CD14-positive monocyte (primary cell): ENCODE measurements at regions not wholly inside any gene's neighbourhood (a gene's known extent, or its start where the extent isn't known, plus 50 kb on each side); places are given as distances from the start of the nearest gene placed in this dataset.

Experiments used
- DNase-seq, 3 donors: peaks; one replicate each; pipeline ENCODE4 v3.0.0-alpha.2; 2011 to 2022
- H2AFZ ChIP-seq: 2 replicates; pipeline ENCODE4 v1.6.0; 2012; ENCODE audit warnings: mild to moderate bottlenecking, low read depth, low read length, inconsistent platforms; ENCODE audit not compliant: insufficient read depth, poor library complexity, severe bottlenecking
- H3K27ac ChIP-seq, 2 donors: 1 replicate in 1 of 2; 2 replicates in 1 of 2; pipeline ENCODE4 v1.5.1; 2012 to 2013; ENCODE audit warnings: low read length in 2 of 2, control low read depth in 1 of 2, inconsistent platforms in 1 of 2, low read depth in 1 of 2, mild to moderate bottlenecking in 1 of 2
- H3K27me3 ChIP-seq, 2 donors: one replicate each; pipeline versions ENCODE4 v1.6.0 to v1.6.1; 2011 to 2013; ENCODE audit warnings: low read length in 2 of 2; ENCODE audit not compliant: control insufficient read depth in 2 of 2, insufficient read depth in 2 of 2
- H3K36me3 ChIP-seq, 2 donors: replicated peaks in 1 of 2; 1 replicate in 1 of 2; 2 replicates in 1 of 2; pipeline versions ENCODE4 v1.5.1 to v1.6.1; 2012 to 2013; ENCODE audit warnings: low read length in 2 of 2, control low read depth in 1 of 2, inconsistent platforms in 1 of 2, mild to moderate bottlenecking in 1 of 2; ENCODE audit not compliant: insufficient read depth in 2 of 2, control insufficient read depth in 1 of 2
- H3K4me1 ChIP-seq, 2 donors: 1 replicate in 1 of 2; 2 replicates in 1 of 2; pipeline versions ENCODE4 v1.5.1 to v1.6.1; 2012 to 2013; ENCODE audit warnings: low read length in 2 of 2, control low read depth in 1 of 2, inconsistent platforms in 1 of 2, mild to moderate bottlenecking in 1 of 2, moderate library complexity in 1 of 2; ENCODE audit not compliant: insufficient read depth in 2 of 2, control insufficient read depth in 1 of 2
- H3K4me2 ChIP-seq: replicated peaks from 2 replicates; pipeline ENCODE3; 2012; ENCODE audit warnings: low read length, moderate library complexity, mild to moderate bottlenecking; ENCODE audit not compliant: poor library complexity, severe bottlenecking; ENCODE audit errors: extremely low read depth
- H3K4me3 ChIP-seq, 3 experiments: fragments of 200-600 bp in 1 of 3; sonication (generic) in 1 of 3; replicated peaks in 1 of 3; 1 replicate in 2 of 3; 2 replicates in 1 of 3; pipeline ENCODE4 v1.5.1; 2011 to 2013; ENCODE audit warnings: low read length in 3 of 3, mild to moderate bottlenecking in 3 of 3, control low read depth in 2 of 3, low read depth in 2 of 3, inconsistent platforms in 1 of 3, moderate library complexity in 1 of 3
- H3K79me2 ChIP-seq: 2 replicates; pipeline ENCODE4 v1.6.0; 2012; ENCODE audit warnings: mild to moderate bottlenecking, control low read depth, inconsistent platforms, low read length, moderate library complexity; ENCODE audit not compliant: insufficient read depth
- H3K9ac ChIP-seq: 2 replicates; pipeline ENCODE4 v1.6.0; 2017; ENCODE audit warnings: low read length, mild to moderate bottlenecking; ENCODE audit not compliant: insufficient read depth, poor library complexity, severe bottlenecking
- H3K9me3 ChIP-seq, 2 donors: replicated peaks in 1 of 2; 1 replicate in 1 of 2; 2 replicates in 1 of 2; pipeline versions ENCODE4 v1.5.1 to v1.6.1; 2012 to 2013; ENCODE audit warnings: low read length in 2 of 2, control low read depth in 1 of 2; ENCODE audit not compliant: control insufficient read depth in 1 of 2, insufficient read depth in 1 of 2
- H4K20me1 ChIP-seq: 2 replicates; pipeline ENCODE4 v1.6.0; 2012; ENCODE audit warnings: mild to moderate bottlenecking, low read length, control low read depth, moderate library complexity; ENCODE audit not compliant: insufficient read depth
- H3K27ac Mint-ChIP-seq, 7 donors: one replicate each; pipeline ENCODE4 v1.8.0; 2020; ENCODE audit warnings: mild to moderate bottlenecking in 7 of 7, mixed read lengths in 7 of 7, moderate library complexity in 6 of 7, inconsistent platforms in 2 of 7
- H3K27me3 Mint-ChIP-seq, 3 donors: one replicate each; pipeline ENCODE4 v1.8.0; 2021 to 2022; ENCODE audit warnings: low read depth in 3 of 3, mild to moderate bottlenecking in 3 of 3, mixed read lengths in 3 of 3, moderate library complexity in 3 of 3, inconsistent platforms in 1 of 3
- H3K36me3 Mint-ChIP-seq, 2 donors: one replicate each; pipeline ENCODE4 v1.8.0; 2020; ENCODE audit warnings: mixed read lengths in 2 of 2, inconsistent platforms in 1 of 2, mild to moderate bottlenecking in 1 of 2
- H3K4me1 Mint-ChIP-seq: one replicate; pipeline ENCODE4 v1.8.0; 2020; ENCODE audit warnings: mild to moderate bottlenecking, mixed read lengths
- H3K4me3 Mint-ChIP-seq, 2 donors: one replicate each; pipeline ENCODE4 v1.8.0; 2020; ENCODE audit warnings: mild to moderate bottlenecking in 2 of 2, mixed read lengths in 2 of 2, moderate library complexity in 1 of 2
- H3K9me3 Mint-ChIP-seq, 7 donors: one replicate each; pipeline ENCODE4 v1.8.0; 2020 to 2022; ENCODE audit warnings: mixed read lengths in 7 of 7, mild to moderate bottlenecking in 6 of 7, moderate library complexity in 6 of 7, inconsistent platforms in 2 of 7
- WGBS: methylation state at CpG from one replicate; pipeline ENCODE4 v1.1.5; 2013; ENCODE audit warnings: missing lambda C conversion rate; ENCODE audit not compliant: insufficient coverage; 5-methylcytosine and 5-hydroxymethylcytosine counted together
- intact Hi-C, 2 donors: fragments of 100-400 bp; cut with micrococcal nuclease; formaldehyde crosslinking; loops; one replicate each; pipeline versions ENCODE4 v1.15.0 to v1.15.1; 2023
- TF ChIP-seq, protein P1 (sequence below): fragments of 200-600 bp; IDR thresholded peaks from one replicate; pipeline ENCODE4 v1.8.0; 2022; ENCODE audit warnings: antibody characterized with exemption, mild to moderate bottlenecking

DNA sequence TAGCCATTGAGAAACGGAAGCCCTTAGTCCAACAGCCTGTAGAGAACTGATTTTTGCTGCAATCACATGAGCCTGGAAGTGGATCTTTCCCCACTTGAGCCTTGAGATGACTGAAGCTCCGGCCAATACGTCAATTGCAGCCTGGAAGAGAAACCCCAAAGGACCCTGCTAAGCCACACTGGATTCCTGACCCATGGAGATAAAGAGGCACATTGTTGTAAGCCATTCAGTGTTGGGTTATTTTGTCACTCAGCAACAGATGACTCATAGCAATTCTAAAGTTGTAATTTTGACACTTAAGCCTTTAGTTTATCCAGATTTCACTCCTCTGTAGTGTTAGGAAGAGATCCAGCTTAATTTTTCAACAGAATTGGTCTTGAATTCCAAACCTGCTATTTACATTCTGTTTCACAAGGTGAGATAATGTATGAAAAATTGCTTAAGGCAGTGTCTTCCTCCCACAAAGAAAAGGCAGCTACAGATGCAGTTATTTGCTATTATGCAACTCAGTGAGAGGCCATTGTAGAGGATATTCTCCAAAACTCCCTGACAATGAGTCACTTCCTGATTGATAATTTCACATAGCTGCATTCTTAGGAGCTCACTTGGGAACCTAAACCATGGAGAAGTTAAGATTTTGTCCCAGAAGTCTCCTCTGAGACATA is 59.4 kb upstream of the TSHZ3 start:
- Histone ChIP-seq H3K9me3 (no peaks in the 10 kb centered on the region), H3K4me2 (no peak overlapping the region), H3K79me2 (no peaks in the 10 kb centered on the region), H3K27ac (no peak overlapping the region), H4K20me1 (no peaks in the 10 kb centered on the region), H3K27me3 (no peaks in the 10 kb centered on the region), H3K4me3 (no peak overlapping the region), H3K9ac (no peak overlapping the region), H3K4me1 (no peaks in the 10 kb centered on the region), H3K36me3 (no peaks in the 10 kb centered on the region), H2AFZ (no peak overlapping the region)
- 78% methylated on average over 1 of the region's 3 CpGs for WGBS
- H3K27me3 Mint-ChIP-seq = peaks cover 0 to 3% (median 2%) of the 10 kb centered on the region in 3 donors
- intact Hi-C loops = no loop called here
- TF ChIP-seq, protein P1, sequence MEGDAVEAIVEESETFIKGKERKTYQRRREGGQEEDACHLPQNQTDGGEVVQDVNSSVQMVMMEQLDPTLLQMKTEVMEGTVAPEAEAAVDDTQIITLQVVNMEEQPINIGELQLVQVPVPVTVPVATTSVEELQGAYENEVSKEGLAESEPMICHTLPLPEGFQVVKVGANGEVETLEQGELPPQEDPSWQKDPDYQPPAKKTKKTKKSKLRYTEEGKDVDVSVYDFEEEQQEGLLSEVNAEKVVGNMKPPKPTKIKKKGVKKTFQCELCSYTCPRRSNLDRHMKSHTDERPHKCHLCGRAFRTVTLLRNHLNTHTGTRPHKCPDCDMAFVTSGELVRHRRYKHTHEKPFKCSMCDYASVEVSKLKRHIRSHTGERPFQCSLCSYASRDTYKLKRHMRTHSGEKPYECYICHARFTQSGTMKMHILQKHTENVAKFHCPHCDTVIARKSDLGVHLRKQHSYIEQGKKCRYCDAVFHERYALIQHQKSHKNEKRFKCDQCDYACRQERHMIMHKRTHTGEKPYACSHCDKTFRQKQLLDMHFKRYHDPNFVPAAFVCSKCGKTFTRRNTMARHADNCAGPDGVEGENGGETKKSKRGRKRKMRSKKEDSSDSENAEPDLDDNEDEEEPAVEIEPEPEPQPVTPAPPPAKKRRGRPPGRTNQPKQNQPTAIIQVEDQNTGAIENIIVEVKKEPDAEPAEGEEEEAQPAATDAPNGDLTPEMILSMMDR = no peak
- peaks cover 5% of the 10 kb centered on the region for H3K4me1 Mint-ChIP-seq
- H3K36me3 Mint-ChIP-seq = no peaks in the 10 kb centered on the region
- H3K27ac Mint-ChIP-seq = no peak overlapping the region
- H3K9me3 Mint-ChIP-seq = peaks cover 0 to 3% (median 0%) of the 10 kb centered on the region in 7 donors
- peak in 1 of 3 donors; percentile 12 for DNase-seq
- H3K4me3 Mint-ChIP-seq = no peak overlapping the region

DNA sequence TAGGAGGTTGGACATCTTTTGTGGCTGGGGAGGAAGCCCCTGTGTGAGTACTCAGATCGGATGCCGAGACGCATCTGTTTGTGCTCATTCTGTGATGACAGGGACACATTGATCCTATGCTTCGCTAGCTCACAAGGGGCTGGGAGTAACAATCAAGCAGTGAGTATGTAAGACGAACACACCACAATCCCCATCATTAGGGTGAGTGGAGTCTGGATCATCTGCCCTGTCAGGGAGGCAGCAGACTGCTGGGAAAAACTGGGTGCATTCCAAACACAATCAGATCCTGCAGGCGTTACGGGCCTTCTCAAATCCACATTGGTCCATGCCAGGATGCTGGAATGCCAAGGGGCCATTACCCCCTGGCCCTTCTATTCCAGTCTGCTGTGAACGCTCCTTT is 64.1 kb upstream of the TSHZ3 start:
- peaks cover 3% of the 10 kb centered on the region for H3K4me1 Mint-ChIP-seq

More for the DNA sequence above, 64.1 kb upstream of the TSHZ3 start:
- Mint-ChIP-seq H3K27me3 (peaks cover 6 to 8% (median 7%) of the 10 kb centered on the region in 3 donors), H3K4me3 (no peak overlapping the region), H3K36me3 (no peaks in the 10 kb centered on the region), H3K9me3 (peaks cover 0 to 2% (median 0%) of the 10 kb centered on the region in 7 donors), H3K27ac (no peak overlapping the region)
- Histone ChIP-seq H2AFZ (no peak overlapping the region), H3K4me2 (no peak overlapping the region), H3K79me2 (no peaks in the 10 kb centered on the region), H3K9me3 (no peaks in the 10 kb centered on the region), H4K20me1 (no peaks in the 10 kb centered on the region), H3K9ac (no peak overlapping the region), H3K27ac (no peak overlapping the region), H3K36me3 (no peaks in the 10 kb centered on the region), H3K4me3 (no peak overlapping the region), H3K4me1 (no peaks in the 10 kb centered on the region), H3K27me3 (no peaks in the 10 kb centered on the region)
- intact Hi-C loops = no loop called here
- TF ChIP-seq, protein P1 = no peak
- no peak for DNase-seq
- no CpG with 5 or more reads among the region's 8 CpGs for WGBS
